ENCODE measurements at regions not wholly inside any gene's neighbourhood (a gene's known extent, or its start where the extent isn't known, plus 50 kb on each side); places are given as distances from the start of the nearest gene placed in this dataset.

DNA sequence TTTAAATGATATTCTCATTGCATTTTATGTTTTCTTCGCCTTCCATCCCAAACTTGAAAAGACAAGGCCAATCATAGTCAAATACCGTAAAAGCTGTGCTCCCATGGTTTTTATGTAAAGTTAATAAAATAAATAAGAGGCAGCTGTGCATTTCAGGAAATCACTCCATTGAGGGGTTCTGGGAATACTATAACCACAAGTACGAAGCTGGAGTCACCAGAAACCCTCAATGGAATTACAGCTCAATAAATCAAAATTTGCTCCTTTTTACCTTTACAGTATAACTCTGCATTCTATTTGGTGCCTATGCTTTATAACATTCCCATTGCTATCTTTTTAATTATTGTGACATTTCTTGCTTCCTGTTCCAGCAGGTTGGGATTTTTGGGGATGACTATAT, 77.2 kb downstream of the C3orf38 start:
- no peak overlapping the region for H3K27ac Mint-ChIP-seq
- no peaks in the 10 kb centered on the region for H3K9me3 Mint-ChIP-seq
- H3K9me3 ChIP-seq (ENCODE audit: control insufficient read depth in 2 of 2, low read length in 2 of 2) = no peaks in the 10 kb centered on the region
- no peak for DNase-seq
- H3K4me3 ChIP-seq (ENCODE audit: low read depth, low read length) = no peak overlapping the region
- H3K36me3 Mint-ChIP-seq = no peaks in the 10 kb centered on the region
- no peak overlapping the region for H3K4me3 Mint-ChIP-seq
- H3K4me1 ChIP-seq (ENCODE audit: control insufficient read depth, insufficient read depth, low read length, poor library complexity, severe bottlenecking) = no peaks in the 10 kb centered on the region
- no peaks in the 10 kb centered on the region for H3K27me3 Mint-ChIP-seq
- H3K27ac ChIP-seq (ENCODE audit: insufficient read depth, low read length, poor library complexity, severe bottlenecking) = no peak overlapping the region
- ATAC-seq (ENCODE audit: low read depth in 2 of 2) = no peak
- no peaks in the 10 kb centered on the region for H3K36me3 ChIP-seq (ENCODE audit: control insufficient read depth, insufficient read depth, low read length)
- no peaks in the 10 kb centered on the region for H3K27me3 ChIP-seq (ENCODE audit: control insufficient read depth, insufficient read depth, low read length)
- H3K4me1 Mint-ChIP-seq = no peaks in the 10 kb centered on the region

DNA sequence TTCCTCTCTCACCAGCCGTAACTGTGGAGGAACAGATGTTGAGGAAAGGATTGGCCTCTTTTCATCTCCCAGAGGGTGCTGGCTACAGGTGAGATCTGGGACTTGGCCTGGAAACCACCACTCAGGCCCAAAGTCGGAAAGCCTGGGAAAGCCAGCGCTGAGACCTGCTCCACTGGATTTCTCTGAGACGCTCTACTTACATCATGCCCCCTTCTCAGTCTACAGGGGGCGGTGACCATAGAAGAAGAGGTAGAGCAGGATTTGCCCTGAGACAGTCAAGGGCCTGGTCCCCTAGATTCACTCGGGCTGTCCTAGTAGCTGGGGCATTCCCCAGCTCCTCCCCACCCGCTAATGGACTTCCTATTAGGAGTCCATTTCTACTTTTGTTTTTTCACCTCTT, 80.9 kb downstream of the C3orf38 start:
- DNase-seq = no peak
- no peak overlapping the region for H3K27ac Mint-ChIP-seq
- no peaks in the 10 kb centered on the region for H3K4me1 Mint-ChIP-seq

GRCh38 chr3:88231207-88231606, 81.4 kb downstream of the C3orf38 start:
- Histone ChIP-seq H3K27me3 (ENCODE audit: control insufficient read depth, insufficient read depth, low read length) (no peaks in the 10 kb centered on the region), H3K36me3 (ENCODE audit: control insufficient read depth, insufficient read depth, low read length) (no peaks in the 10 kb centered on the region), H3K9me3 (ENCODE audit: control insufficient read depth in 2 of 2, low read length in 2 of 2) (no peaks in the 10 kb centered on the region), H3K27ac (ENCODE audit: insufficient read depth, low read length, poor library complexity, severe bottlenecking) (no peak overlapping the region), H3K4me1 (ENCODE audit: control insufficient read depth, insufficient read depth, low read length, poor library complexity, severe bottlenecking) (no peaks in the 10 kb centered on the region), H3K4me3 (ENCODE audit: low read depth, low read length) (no peak overlapping the region)
- Mint-ChIP-seq H3K27me3 (no peaks in the 10 kb centered on the region), H3K27ac (no peak overlapping the region), H3K9me3 (peaks cover 0 to 1% (median 0%) of the 10 kb centered on the region in 7 donors), H3K4me1 (no peaks in the 10 kb centered on the region), H3K36me3 (no peaks in the 10 kb centered on the region), H3K4me3 (no peak overlapping the region)
- ATAC-seq (ENCODE audit: low read depth in 2 of 2) (no peak), DNase-seq (no peak)

More for the DNA sequence above, 80.9 kb downstream of the C3orf38 start:
- Histone ChIP-seq H3K9me3 (ENCODE audit: control insufficient read depth in 2 of 2, low read length in 2 of 2) (no peaks in the 10 kb centered on the region), H3K4me1 (ENCODE audit: control insufficient read depth, insufficient read depth, low read length, poor library complexity, severe bottlenecking) (no peaks in the 10 kb centered on the region), H3K4me3 (ENCODE audit: low read depth, low read length) (no peak overlapping the region), H3K36me3 (ENCODE audit: control insufficient read depth, insufficient read depth, low read length) (no peaks in the 10 kb centered on the region), H3K27me3 (ENCODE audit: control insufficient read depth, insufficient read depth, low read length) (no peaks in the 10 kb centered on the region), H3K27ac (ENCODE audit: insufficient read depth, low read length, poor library complexity, severe bottlenecking) (no peak overlapping the region)
- no peak overlapping the region for H3K4me3 Mint-ChIP-seq
- peaks cover 0 to 1% (median 0%) of the 10 kb centered on the region in 7 donors for H3K9me3 Mint-ChIP-seq
- no peaks in the 10 kb centered on the region for H3K27me3 Mint-ChIP-seq
- no peak for ATAC-seq (ENCODE audit: low read depth in 2 of 2)
- no peaks in the 10 kb centered on the region for H3K36me3 Mint-ChIP-seq

DNA sequence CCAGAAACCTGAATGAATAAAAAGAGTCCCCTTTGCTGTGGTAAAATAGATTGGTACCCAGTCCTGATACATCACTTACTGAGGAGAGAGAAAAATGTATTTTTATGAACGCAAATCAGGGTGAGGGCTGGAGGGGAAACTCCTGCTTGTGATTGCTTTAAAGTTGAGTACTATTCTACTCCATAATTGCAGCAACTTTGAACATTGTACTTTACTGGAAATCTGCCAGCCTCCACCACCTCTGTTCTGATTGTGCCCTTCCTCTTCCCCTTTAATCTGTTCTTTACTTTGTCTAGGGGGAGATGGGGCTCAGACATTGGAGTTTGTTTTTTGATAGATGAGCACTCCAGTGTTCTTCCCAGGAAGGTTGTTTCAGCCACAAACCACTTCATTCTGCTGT, 81.9 kb downstream of the C3orf38 start:
- Mint-ChIP-seq H3K4me3 (no peak overlapping the region), H3K9me3 (peaks cover 0 to 1% (median 0%) of the 10 kb centered on the region in 7 donors), H3K27ac (no peak overlapping the region), H3K4me1 (no peaks in the 10 kb centered on the region), H3K27me3 (no peaks in the 10 kb centered on the region), H3K36me3 (no peaks in the 10 kb centered on the region)
- no peaks in the 10 kb centered on the region for H3K27me3 ChIP-seq (ENCODE audit: control insufficient read depth, insufficient read depth, low read length)
- DNase-seq (no peak), ATAC-seq (ENCODE audit: low read depth in 2 of 2) (no peak)
- no peaks in the 10 kb centered on the region for H3K4me1 ChIP-seq (ENCODE audit: control insufficient read depth, insufficient read depth, low read length, poor library complexity, severe bottlenecking)
- no peak overlapping the region for H3K4me3 ChIP-seq (ENCODE audit: low read depth, low read length)
- H3K27ac ChIP-seq (ENCODE audit: insufficient read depth, low read length, poor library complexity, severe bottlenecking) = no peak overlapping the region
- H3K9me3 ChIP-seq (ENCODE audit: control insufficient read depth in 2 of 2, low read length in 2 of 2) = no peaks in the 10 kb centered on the region
- no peaks in the 10 kb centered on the region for H3K36me3 ChIP-seq (ENCODE audit: control insufficient read depth, insufficient read depth, low read length)

GRCh38 chr3:88235102-88235501, 85.3 kb downstream of the C3orf38 start:
- no peaks in the 10 kb centered on the region for H3K27me3 ChIP-seq (ENCODE audit: control insufficient read depth, insufficient read depth, low read length)
- Mint-ChIP-seq H3K9me3 (peaks cover 0 to 1% (median 0%) of the 10 kb centered on the region in 7 donors), H3K4me3 (no peak overlapping the region), H3K27me3 (no peaks in the 10 kb centered on the region), H3K27ac (no peak overlapping the region), H3K36me3 (no peaks in the 10 kb centered on the region), H3K4me1 (no peaks in the 10 kb centered on the region)
- H3K27ac ChIP-seq (ENCODE audit: insufficient read depth, low read length, poor library complexity, severe bottlenecking) = no peak overlapping the region
- DNase-seq (no peak), ATAC-seq (ENCODE audit: low read depth in 2 of 2) (no peak)
- H3K36me3 ChIP-seq (ENCODE audit: control insufficient read depth, insufficient read depth, low read length) = no peaks in the 10 kb centered on the region
- H3K4me3 ChIP-seq (ENCODE audit: low read depth, low read length) = no peak overlapping the region
- no peaks in the 10 kb centered on the region for H3K9me3 ChIP-seq (ENCODE audit: control insufficient read depth in 2 of 2, low read length in 2 of 2)
- H3K4me1 ChIP-seq (ENCODE audit: control insufficient read depth, insufficient read depth, low read length, poor library complexity, severe bottlenecking) = no peaks in the 10 kb centered on the region

DNA sequence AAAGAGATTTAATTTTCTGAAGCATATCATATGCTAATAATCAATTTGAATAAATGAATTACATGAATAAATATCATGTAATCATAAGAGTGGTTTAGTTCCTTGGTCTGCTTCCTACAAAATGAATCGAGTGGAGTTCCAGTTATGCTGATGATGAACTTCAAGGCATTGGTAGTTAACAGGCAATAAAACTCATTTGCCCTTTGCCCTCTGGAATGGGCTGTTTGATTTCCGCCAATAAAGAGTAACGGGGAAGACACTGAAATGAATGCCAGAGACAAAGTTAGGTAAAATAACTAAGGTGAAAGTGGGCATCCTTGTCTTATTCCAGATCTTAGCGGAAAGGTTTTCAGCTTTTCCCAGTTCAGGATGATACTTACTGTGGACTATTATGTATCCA, 90.1 kb downstream of the C3orf38 start:
- H3K27me3 ChIP-seq (ENCODE audit: control insufficient read depth, insufficient read depth, low read length) = no peaks in the 10 kb centered on the region
- no peaks in the 10 kb centered on the region for H3K4me1 Mint-ChIP-seq
- no peak overlapping the region for H3K4me3 ChIP-seq (ENCODE audit: low read depth, low read length)
- no peaks in the 10 kb centered on the region for H3K4me1 ChIP-seq (ENCODE audit: control insufficient read depth, insufficient read depth, low read length, poor library complexity, severe bottlenecking)
- H3K27ac Mint-ChIP-seq = no peak overlapping the region
- no peak for DNase-seq
- H3K36me3 Mint-ChIP-seq = no peaks in the 10 kb centered on the region
- H3K4me3 Mint-ChIP-seq = no peak overlapping the region
- peaks cover 0 to 12% (median 3%) of the 10 kb centered on the region in 7 donors for H3K9me3 Mint-ChIP-seq
- H3K27me3 Mint-ChIP-seq = no peaks in the 10 kb centered on the region
- peaks cover 0 to 2% of the 10 kb centered on the region in 2 experiments for H3K9me3 ChIP-seq (ENCODE audit: control insufficient read depth in 2 of 2, low read length in 2 of 2)
- H3K27ac ChIP-seq (ENCODE audit: insufficient read depth, low read length, poor library complexity, severe bottlenecking) = no peak overlapping the region
- H3K36me3 ChIP-seq (ENCODE audit: control insufficient read depth, insufficient read depth, low read length) = no peaks in the 10 kb centered on the region
- ATAC-seq (ENCODE audit: low read depth in 2 of 2) = no peak

DNA sequence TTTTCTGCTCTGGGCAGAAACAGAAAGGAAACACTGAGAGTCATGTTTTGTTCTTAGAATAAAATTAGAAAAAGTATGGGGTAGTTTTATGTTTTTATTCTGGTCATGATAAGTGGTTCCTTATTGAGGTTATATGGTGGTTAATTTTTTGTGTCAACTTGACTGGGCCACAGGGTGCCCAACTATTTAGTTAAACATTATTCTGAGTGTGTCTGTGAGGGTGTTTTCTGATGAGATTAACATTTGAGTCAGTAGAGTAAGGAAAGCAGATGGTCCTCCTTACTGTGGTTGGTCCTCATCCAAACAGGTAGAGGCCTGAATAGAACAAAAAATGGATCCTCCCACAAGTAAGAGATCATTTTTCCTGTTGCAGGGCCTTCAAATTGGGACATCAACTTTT, 98.9 kb downstream of the C3orf38 start:
- ATAC-seq (ENCODE audit: low read depth in 2 of 2) (no peak), DNase-seq (no peak)
- Histone ChIP-seq H3K27me3 (ENCODE audit: control insufficient read depth, insufficient read depth, low read length) (no peaks in the 10 kb centered on the region), H3K36me3 (ENCODE audit: control insufficient read depth, insufficient read depth, low read length) (no peaks in the 10 kb centered on the region), H3K9me3 (ENCODE audit: control insufficient read depth in 2 of 2, low read length in 2 of 2) (no peaks in the 10 kb centered on the region), H3K4me1 (ENCODE audit: control insufficient read depth, insufficient read depth, low read length, poor library complexity, severe bottlenecking) (no peaks in the 10 kb centered on the region), H3K4me3 (ENCODE audit: low read depth, low read length) (no peak overlapping the region), H3K27ac (ENCODE audit: insufficient read depth, low read length, poor library complexity, severe bottlenecking) (no peak overlapping the region)
- Mint-ChIP-seq H3K4me1 (no peaks in the 10 kb centered on the region), H3K27ac (no peak overlapping the region), H3K27me3 (no peaks in the 10 kb centered on the region), H3K4me3 (no peak overlapping the region), H3K36me3 (no peaks in the 10 kb centered on the region), H3K9me3 (peaks cover 0 to 10% (median 4%) of the 10 kb centered on the region in 7 donors)

DNA sequence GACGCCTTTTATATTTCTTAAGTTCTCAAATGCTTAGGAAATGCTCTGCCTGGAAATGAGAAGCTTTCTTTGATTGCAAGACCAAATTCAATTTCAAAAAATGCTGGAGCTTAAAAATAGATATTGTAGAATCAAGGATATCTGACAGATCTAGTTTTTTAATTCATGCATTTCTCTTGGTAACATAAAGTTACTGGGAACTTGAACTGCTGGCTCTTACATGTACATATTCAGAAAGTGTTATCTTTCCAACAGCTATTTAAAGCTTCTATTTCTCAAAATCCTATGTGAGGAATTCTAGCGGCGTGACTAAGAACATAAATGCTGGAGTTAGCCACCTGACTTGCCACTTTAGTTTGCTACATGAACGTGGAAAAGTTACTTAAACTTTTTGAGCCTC, 109.3 kb downstream of the C3orf38 start:
- Mint-ChIP-seq H3K4me1 (no peaks in the 10 kb centered on the region), H3K9me3 (peaks cover 0 to 3% (median 0%) of the 10 kb centered on the region in 7 donors), H3K27me3 (no peaks in the 10 kb centered on the region), H3K36me3 (no peaks in the 10 kb centered on the region), H3K27ac (no peak overlapping the region), H3K4me3 (no peak overlapping the region)
- Histone ChIP-seq H3K27ac (ENCODE audit: insufficient read depth, low read length, poor library complexity, severe bottlenecking) (no peak overlapping the region), H3K27me3 (ENCODE audit: control insufficient read depth, insufficient read depth, low read length) (no peaks in the 10 kb centered on the region), H3K36me3 (ENCODE audit: control insufficient read depth, insufficient read depth, low read length) (no peaks in the 10 kb centered on the region), H3K4me1 (ENCODE audit: control insufficient read depth, insufficient read depth, low read length, poor library complexity, severe bottlenecking) (no peaks in the 10 kb centered on the region), H3K4me3 (ENCODE audit: low read depth, low read length) (no peak overlapping the region), H3K9me3 (ENCODE audit: control insufficient read depth in 2 of 2, low read length in 2 of 2) (no peaks in the 10 kb centered on the region)
- no peak for DNase-seq
- ATAC-seq (ENCODE audit: low read depth in 2 of 2) = no peak
